SK-N-MC (cell line): ENCODE measurements at regions not wholly inside any gene's neighbourhood (a gene's known extent, or its start where the extent isn't known, plus 50 kb on each side); places are given as distances from the start of the nearest gene placed in this dataset.

ENCODE experiments used
- EZH2 ChIP-seq: fragments of 200-600 bp; sonication (generic); IDR thresholded peaks from one replicate; pipeline ENCODE4 v1.6.1; 2017; ENCODE audit warnings: antibody characterized with exemption
- POLR2AphosphoS5 ChIP-seq: IDR thresholded peaks from 2 replicates; pipeline ENCODE4 v1.6.1; 2012; ENCODE audit warnings: mild to moderate bottlenecking, low read depth, low read length, borderline replicate concordance

- TF ChIP-seq POLR2AphosphoS5 (no peak), EZH2 (no peak)
Observed at GRCh38 chr13:22275393-22275792, 604.5 kb downstream of the FGF9 start.
